MM.1S (cell line): ENCODE measurements at regions not wholly inside any gene's neighbourhood (a gene's known extent, or its start where the extent isn't known, plus 50 kb on each side); places are given as distances from the start of the nearest gene placed in this dataset.

Experiments
- DNase-seq: peaks from one replicate; pipeline ENCODE4 v3.0.0-alpha.2; 2015
- H2AFZ ChIP-seq: fragments of 300-600 bp; sonication (generic); 2 replicates; pipeline ENCODE4 v1.6.0; 2016; ENCODE audit warnings: antibody characterized with exemption, low read length
- H3F3A ChIP-seq: fragments of 300-600 bp; sonication (generic); 2 replicates; pipeline ENCODE4 v1.6.1; 2016; ENCODE audit warnings: mild to moderate bottlenecking, antibody characterized with exemption, low read length, moderate library complexity, mixed read lengths; ENCODE audit not compliant: insufficient read depth
- H3K27ac ChIP-seq: fragments of 300-600 bp; sonication (generic); 2 replicates; pipeline ENCODE4 v1.5.1; 2016; ENCODE audit warnings: mild to moderate bottlenecking, low read length
- H3K27me3 ChIP-seq: fragments of 300-600 bp; sonication (generic); replicated peaks from 2 replicates; pipeline ENCODE4 v1.6.0; 2016; ENCODE audit warnings: low read length; ENCODE audit not compliant: insufficient read depth
- H3K36me3 ChIP-seq: fragments of 300-600 bp; sonication (generic); replicated peaks from 2 replicates; pipeline ENCODE4 v1.6.1; 2016; ENCODE audit warnings: mild to moderate bottlenecking, low read length, mixed read lengths; ENCODE audit not compliant: insufficient read depth
- H3K4me1 ChIP-seq: fragments of 300-600 bp; sonication (generic); 2 replicates; pipeline ENCODE4 v1.6.1; 2016; ENCODE audit warnings: low read length, mixed read lengths
- H3K4me2 ChIP-seq: fragments of 300-600 bp; sonication (generic); 2 replicates; pipeline ENCODE4 v1.6.0; 2016; ENCODE audit warnings: low read depth, low read length
- H3K4me3 ChIP-seq: fragments of 300-600 bp; sonication (generic); 2 replicates; pipeline ENCODE4 v1.5.1; 2016; ENCODE audit warnings: low read length, mixed read lengths
- H3K79me2 ChIP-seq: fragments of 300-600 bp; sonication (generic); 2 replicates; pipeline ENCODE4 v1.6.1; 2016; ENCODE audit warnings: mixed run types, low read length, mixed read lengths
- H3K9ac ChIP-seq: fragments of 300-600 bp; sonication (generic); 2 replicates; pipeline ENCODE4 v1.6.1; 2016; ENCODE audit warnings: low read length, mixed read lengths
- H3K9me2 ChIP-seq: fragments of 300-600 bp; sonication (generic); replicated peaks from 2 replicates; pipeline ENCODE4 v1.6.1; 2016; ENCODE audit warnings: mild to moderate bottlenecking, low read length, mixed read lengths; ENCODE audit not compliant: insufficient read depth
- H3K9me3 ChIP-seq: fragments of 300-600 bp; sonication (generic); replicated peaks from 2 replicates; pipeline ENCODE4 v1.6.1; 2016; ENCODE audit warnings: mild to moderate bottlenecking, low read length, mixed read lengths; ENCODE audit not compliant: insufficient read depth
- H4K20me1 ChIP-seq: fragments of 300-600 bp; sonication (generic); 2 replicates; pipeline ENCODE4 v1.6.1; 2016; ENCODE audit warnings: mild to moderate bottlenecking, low read length, moderate library complexity, mixed read lengths; ENCODE audit not compliant: insufficient read depth
- EZH2 ChIP-seq: fragments of 300-600 bp; sonication (generic); optimal IDR thresholded peaks from 2 replicates; pipeline ENCODE3; 2017; ENCODE audit warnings: low read depth, mild to moderate bottlenecking, antibody characterized with exemption, low read length, mixed read lengths
- EZH2phosphoT487 ChIP-seq: fragments of 300-600 bp; sonication (generic); IDR thresholded peaks from 2 replicates; pipeline ENCODE4 v1.6.1; 2018; ENCODE audit warnings: antibody characterized with exemption, low read length
- TF ChIP-seq, protein P1 (sequence below): fragments of 300-600 bp; sonication (generic); IDR thresholded peaks from 2 replicates; pipeline ENCODE4 v1.5.1; 2016; ENCODE audit warnings: antibody characterized with exemption, low read length, mixed read lengths

- Histone ChIP-seq H3K4me1 (no peaks in the 10 kb centered on the region), H3K36me3 (no peaks in the 10 kb centered on the region), H3K4me3 (no peak overlapping the region), H3K9ac (no peak overlapping the region), H3F3A (no peaks in the 10 kb centered on the region), H3K27me3 (no peaks in the 10 kb centered on the region), H3K79me2 (no peaks in the 10 kb centered on the region), H3K9me2 (no peaks in the 10 kb centered on the region), H3K9me3 (no peaks in the 10 kb centered on the region), H3K27ac (no peak overlapping the region), H4K20me1 (no peaks in the 10 kb centered on the region), H3K4me2 (no peak overlapping the region), H2AFZ (no peak overlapping the region)
- TF ChIP-seq EZH2 (no peak), EZH2phosphoT487 (no peak)
- TF ChIP-seq, protein P1, sequence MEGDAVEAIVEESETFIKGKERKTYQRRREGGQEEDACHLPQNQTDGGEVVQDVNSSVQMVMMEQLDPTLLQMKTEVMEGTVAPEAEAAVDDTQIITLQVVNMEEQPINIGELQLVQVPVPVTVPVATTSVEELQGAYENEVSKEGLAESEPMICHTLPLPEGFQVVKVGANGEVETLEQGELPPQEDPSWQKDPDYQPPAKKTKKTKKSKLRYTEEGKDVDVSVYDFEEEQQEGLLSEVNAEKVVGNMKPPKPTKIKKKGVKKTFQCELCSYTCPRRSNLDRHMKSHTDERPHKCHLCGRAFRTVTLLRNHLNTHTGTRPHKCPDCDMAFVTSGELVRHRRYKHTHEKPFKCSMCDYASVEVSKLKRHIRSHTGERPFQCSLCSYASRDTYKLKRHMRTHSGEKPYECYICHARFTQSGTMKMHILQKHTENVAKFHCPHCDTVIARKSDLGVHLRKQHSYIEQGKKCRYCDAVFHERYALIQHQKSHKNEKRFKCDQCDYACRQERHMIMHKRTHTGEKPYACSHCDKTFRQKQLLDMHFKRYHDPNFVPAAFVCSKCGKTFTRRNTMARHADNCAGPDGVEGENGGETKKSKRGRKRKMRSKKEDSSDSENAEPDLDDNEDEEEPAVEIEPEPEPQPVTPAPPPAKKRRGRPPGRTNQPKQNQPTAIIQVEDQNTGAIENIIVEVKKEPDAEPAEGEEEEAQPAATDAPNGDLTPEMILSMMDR, result no peak
- no peak for DNase-seq
These were observed 165.7 kb upstream of the RBM19 start for GRCh38 chr12:114131824-114132223.

GRCh38 chr12:114123108-114123507, 157.0 kb upstream of the RBM19 start:
- Histone ChIP-seq H3K4me2 (no peak overlapping the region), H3K9me3 (no peaks in the 10 kb centered on the region), H3K9ac (no peak overlapping the region), H3K4me3 (no peak overlapping the region), H2AFZ (no peak overlapping the region), H3F3A (no peaks in the 10 kb centered on the region), H3K79me2 (no peaks in the 10 kb centered on the region), H4K20me1 (no peaks in the 10 kb centered on the region), H3K27me3 (no peaks in the 10 kb centered on the region), H3K4me1 (no peaks in the 10 kb centered on the region), H3K9me2 (no peaks in the 10 kb centered on the region), H3K36me3 (no peaks in the 10 kb centered on the region), H3K27ac (no peak overlapping the region)
- no peak for DNase-seq
- TF ChIP-seq EZH2phosphoT487 (no peak), EZH2 (no peak)
- TF ChIP-seq, protein P1, result no peak

GRCh38 chr12:114122016-114122415, 155.9 kb upstream of the RBM19 start:
- no peaks in the 10 kb centered on the region for H3K79me2 ChIP-seq
- no peak overlapping the region for H3K4me2 ChIP-seq
- H3K9me2 ChIP-seq, result no peaks in the 10 kb centered on the region
- TF ChIP-seq EZH2phosphoT487, result no peak
- TF ChIP-seq, protein P1, result no peak
- no peak for TF ChIP-seq EZH2
- H3K27ac ChIP-seq, result no peak overlapping the region
- no peaks in the 10 kb centered on the region for H3F3A ChIP-seq
- H3K4me3 ChIP-seq, result no peak overlapping the region
- no peak for DNase-seq
- H3K27me3 ChIP-seq, result no peaks in the 10 kb centered on the region
- H3K36me3 ChIP-seq, result no peaks in the 10 kb centered on the region
- no peaks in the 10 kb centered on the region for H3K4me1 ChIP-seq
- no peaks in the 10 kb centered on the region for H4K20me1 ChIP-seq
- no peaks in the 10 kb centered on the region for H3K9me3 ChIP-seq
- H3K9ac ChIP-seq, result no peak overlapping the region
- no peak overlapping the region for H2AFZ ChIP-seq

DNA sequence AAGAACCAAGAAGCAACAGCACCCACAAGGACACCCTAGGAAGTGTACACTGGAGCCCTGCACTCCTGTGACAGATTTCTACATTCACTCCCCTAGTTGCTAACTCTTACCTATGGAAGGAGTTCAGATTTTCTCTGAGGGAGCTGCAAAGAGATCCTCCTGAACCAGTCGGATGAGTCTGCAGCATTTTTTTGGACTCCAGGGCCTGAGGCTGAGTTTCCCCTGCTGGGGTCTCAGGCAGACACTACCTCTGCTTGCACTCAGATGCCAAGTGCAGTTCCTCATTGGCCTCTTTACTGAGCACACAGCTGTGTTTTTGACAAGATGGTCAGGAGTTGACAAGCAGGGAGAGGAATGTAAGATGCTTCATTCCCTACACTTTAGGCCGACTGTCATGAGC, 153.2 kb upstream of the RBM19 start:
- no peak for DNase-seq
- H3K27me3 ChIP-seq, result no peaks in the 10 kb centered on the region
- no peaks in the 10 kb centered on the region for H3F3A ChIP-seq
- no peak overlapping the region for H3K27ac ChIP-seq
- no peak overlapping the region for H3K4me3 ChIP-seq
- H3K9ac ChIP-seq, result no peak overlapping the region
- H4K20me1 ChIP-seq, result no peaks in the 10 kb centered on the region
- no peaks in the 10 kb centered on the region for H3K4me1 ChIP-seq
- H3K79me2 ChIP-seq, result no peaks in the 10 kb centered on the region
- no peaks in the 10 kb centered on the region for H3K36me3 ChIP-seq
- H2AFZ ChIP-seq, result no peak overlapping the region
- TF ChIP-seq, protein P1, result no peak
- TF ChIP-seq EZH2phosphoT487 (no peak), EZH2 (no peak)
- no peaks in the 10 kb centered on the region for H3K9me2 ChIP-seq
- no peaks in the 10 kb centered on the region for H3K9me3 ChIP-seq
- H3K4me2 ChIP-seq, result no peak overlapping the region
